GM12891 (cell line): ENCODE measurements at regions not wholly inside any gene's neighbourhood (a gene's known extent, or its start where the extent isn't known, plus 50 kb on each side); places are given as distances from the start of the nearest gene placed in this dataset.

Experiments
- POLR2A ChIP-seq: IDR thresholded peaks from 2 replicates; pipeline ENCODE4 v1.6.1; 2011; ENCODE audit warnings: low read depth, low read length, control low read depth
- POLR2AphosphoS5 ChIP-seq: IDR thresholded peaks from 2 replicates; pipeline ENCODE4 v1.6.1; 2011; ENCODE audit warnings: low read depth, low read length, control low read depth
- SPI1 ChIP-seq: IDR thresholded peaks from 2 replicates; pipeline ENCODE4 v1.6.1; 2011; ENCODE audit warnings: low read depth, low read length, control low read depth

DNA sequence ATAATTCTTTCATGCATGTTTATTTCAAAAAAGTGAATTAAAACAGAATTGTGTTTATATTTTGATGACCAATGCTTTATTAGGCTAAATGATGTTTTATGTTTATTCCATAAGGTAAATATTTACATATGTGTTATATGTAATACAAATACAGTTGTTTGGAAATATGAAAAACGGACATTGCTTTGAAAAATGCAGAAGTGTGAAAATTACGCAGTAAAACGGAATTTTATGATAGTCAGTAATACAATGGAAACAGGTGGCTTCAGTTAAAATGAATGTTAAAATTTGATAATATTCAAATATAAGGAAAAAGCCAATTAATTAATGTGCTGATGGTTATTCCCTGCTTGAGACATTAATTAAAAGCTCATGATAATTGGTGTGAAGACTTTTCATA is 1633.8 kb downstream of the MAT2B start:
- TF ChIP-seq POLR2A (no peak), SPI1 (no peak), POLR2AphosphoS5 (no peak)
